HK-2 (cell line): ENCODE measurements at regions not wholly inside any gene's neighbourhood (a gene's known extent, or its start where the extent isn't known, plus 50 kb on each side); places are given as distances from the start of the nearest gene placed in this dataset.
A peak's percentile ranks its signal among the peaks of the same experiment; 100 is the strongest.

ENCODE experiments used
- DNase-seq: peaks from one replicate; pipeline ENCODE4 v3.0.0-alpha.2; 2018; ENCODE audit not compliant: unreplicated experiment

DNA sequence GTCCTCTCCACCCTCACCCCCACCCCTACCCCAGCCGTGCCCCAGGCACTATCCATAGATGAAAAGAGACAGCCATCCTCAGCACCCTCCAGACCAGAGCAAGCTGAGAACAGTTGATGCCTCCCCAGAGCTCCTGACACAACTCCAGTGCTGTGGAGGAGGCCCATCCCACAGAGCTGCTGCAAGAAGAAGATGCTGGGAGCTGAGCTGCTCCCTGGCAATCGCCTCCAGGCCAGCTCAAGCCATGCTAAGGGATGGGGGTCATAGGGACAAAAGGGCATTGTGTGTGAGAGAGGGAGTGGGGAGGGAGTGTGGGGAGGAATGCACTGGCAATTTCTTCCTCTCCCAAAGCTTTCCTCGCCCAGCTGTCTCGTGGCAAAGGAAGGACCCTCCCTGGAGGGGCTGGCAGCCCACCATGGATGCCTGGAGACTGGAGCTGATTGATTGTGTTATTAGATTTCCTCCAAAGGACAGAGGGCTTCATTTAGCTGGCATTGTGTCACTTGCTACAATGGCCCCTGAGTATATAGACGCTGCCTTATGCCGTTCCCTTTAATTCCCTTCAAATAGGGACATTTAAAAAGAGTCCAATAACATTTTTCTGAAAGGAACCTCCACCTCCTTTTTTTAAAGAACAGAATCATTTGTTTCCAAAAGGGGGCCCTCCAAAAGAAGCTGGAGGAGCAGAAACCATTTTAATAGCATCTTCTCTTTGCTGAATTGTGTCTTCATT lies 476.4 kb downstream of the FOXO1 start:
- no peak for DNase-seq

DNA sequence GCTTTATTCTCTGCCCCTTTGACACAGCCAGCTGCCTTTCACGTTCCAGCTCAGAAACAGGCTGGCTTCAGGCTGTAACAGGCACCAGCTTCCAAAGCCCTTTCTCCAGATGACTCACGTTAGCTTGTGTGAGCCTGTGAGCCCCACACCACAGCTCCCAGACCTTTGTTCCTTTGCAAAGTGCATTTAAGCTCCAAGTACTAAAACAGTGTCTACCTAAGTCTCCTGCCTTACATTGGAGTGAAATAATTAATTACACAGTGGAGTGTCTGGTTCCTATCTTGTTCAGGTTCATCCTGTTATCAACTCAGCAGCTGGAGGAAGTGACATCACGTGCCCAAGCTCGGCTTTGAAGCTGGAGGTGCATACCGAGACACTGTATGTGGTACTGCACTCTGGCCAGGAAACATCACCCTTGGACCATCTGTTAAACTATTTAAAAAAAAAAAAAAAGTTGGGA lies 475.8 kb downstream of the FOXO1 start:
- no peak for DNase-seq

DNA sequence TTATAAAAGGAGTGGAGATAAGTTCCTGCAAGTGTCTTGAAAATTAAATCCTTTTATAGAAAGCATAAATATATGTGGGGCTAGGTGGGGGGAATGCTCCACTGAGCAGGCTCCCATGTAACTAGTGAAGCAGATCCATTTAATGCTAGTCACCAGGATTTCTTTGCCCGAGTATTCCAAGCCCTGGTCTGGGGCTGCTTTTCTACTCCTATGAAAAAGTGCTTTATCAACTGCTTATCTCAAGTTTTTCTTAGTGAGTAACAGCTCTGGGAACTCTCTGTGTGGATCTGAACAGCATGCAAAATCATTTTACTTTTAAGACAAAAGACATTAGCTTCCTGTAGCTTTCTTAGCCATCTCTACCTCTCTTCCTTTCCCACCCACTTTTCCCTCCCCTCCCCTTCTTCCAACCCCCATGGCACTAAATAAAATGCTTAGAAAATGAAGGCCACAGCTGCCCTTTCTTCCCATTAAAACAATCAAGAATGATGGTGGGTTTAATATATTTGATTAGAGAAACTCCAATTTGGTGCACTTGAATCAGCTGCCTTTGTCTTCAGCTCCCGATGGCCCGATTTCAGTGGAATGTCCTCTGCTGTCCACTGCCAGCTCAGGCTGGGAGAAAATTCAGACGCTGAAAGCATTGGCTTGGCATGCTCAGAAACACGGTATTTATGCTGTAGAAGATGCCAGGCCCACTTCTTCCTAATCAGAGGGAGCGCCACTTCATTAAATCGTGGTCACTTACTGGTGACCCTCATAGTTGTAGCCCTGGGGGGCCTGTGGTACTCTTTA lies 475.1 kb downstream of the FOXO1 start:
- DNase-seq = no peak

DNA sequence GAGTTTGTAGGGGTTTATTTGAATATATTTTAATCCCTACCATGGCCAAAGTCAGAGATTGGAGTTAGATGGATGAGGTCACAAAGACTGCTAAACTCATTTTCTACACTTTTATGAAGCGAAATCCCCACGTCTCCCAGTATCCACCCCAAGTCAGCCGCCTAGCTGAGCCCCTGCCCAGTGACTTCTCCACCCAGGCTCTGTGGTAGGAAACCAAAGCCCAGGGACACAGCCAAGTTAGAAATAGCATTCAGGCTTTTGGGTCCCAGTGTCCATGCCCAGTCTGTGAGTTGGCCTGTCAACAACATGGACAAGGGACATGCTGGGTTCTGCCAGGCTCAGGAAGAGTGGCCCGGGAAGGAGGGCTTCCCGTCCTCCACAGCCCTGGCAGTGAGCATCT lies 474.0 kb downstream of the FOXO1 start:
- no peak for DNase-seq

DNA sequence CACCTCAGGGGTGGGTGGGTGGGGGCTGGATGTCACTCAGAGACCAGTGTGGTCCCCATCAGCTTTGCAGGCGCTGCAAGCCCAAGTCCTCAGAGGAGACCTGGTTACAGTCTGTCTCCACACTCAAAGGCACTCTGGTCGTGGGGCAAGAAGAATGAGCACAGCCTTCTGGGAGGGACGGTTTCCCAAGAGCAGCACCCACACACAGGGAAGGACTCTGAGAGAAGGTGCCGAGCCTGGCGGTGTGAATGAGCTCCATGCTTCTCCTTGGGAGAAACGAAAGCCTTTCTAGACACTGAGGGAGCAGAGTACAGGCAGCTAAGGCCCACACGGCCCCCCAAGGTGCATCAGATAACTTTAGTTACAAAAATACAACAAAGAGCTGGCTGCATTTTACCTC lies 473.6 kb downstream of the FOXO1 start:
- no peak for DNase-seq

DNA sequence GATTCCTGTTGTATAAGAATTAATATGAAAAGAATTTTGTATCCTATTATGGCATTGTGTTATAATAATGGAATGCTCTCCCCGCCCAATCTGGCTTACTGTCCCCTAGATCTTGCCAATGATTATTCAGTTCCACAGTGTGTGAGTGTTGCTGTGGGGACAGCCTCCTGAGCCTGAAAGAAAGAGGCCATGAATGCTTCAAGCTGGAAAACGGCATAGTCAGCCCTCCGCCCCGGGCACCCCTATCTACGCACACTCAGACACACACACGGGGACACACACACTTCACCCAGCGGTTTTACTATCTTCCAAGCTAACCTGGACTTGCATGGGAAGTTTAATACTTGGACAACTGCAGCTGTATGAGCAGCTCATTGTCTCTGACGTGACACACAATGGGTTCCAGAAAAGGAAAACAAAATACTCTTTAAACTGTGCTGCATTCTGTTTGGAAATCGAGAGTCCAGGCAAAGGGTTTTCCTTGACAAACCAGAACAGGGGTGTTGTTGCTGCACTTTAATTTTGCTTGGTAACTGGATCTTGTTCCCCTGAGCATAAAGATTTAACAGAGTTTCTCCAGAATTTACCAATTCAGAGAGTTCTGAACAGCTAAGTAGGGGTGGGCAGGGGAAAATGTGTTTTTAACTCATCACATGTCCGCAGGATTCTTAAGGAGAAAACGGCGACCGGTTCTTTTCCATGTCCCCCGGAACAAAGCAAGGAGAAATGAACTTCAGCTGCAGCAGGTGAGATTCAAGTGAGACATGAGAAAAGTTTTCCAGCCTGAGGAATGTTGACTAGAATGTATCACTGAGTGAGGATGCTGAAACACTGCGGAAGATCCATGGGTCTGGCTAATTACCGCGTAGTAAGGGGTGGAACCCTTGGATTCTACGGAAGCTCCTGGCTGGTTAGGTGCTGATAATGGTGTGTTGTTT lies 472.9 kb downstream of the FOXO1 start:
- no peak for DNase-seq

DNA sequence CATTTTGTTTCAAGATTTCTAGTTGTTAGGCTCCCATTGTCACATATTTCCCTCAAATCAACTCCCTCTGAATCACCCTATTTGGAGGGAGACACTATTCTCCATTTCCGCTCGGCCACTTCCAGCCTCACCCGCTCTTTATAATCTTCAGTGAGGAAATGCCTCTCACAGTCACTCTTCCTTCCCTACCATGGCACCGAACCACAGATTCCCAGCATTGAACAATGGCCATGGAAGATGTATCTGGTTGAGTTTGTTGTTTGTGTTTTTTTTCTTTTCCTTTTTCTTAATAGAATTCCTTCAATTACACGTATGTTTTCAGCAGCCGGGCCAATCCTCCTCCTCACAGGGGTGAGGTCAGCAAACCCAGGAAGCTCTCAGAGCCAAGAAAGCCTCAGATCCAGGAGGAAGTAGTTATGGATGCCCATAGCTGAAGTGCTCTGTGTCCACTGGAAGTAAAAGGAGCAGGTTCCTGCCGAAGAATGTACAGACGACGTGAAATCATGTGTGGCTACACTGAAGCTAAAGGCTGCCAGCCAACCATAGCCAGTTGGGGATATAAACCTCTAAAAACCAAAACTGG lies 472.1 kb downstream of the FOXO1 start:
- DNase-seq = no peak

DNA sequence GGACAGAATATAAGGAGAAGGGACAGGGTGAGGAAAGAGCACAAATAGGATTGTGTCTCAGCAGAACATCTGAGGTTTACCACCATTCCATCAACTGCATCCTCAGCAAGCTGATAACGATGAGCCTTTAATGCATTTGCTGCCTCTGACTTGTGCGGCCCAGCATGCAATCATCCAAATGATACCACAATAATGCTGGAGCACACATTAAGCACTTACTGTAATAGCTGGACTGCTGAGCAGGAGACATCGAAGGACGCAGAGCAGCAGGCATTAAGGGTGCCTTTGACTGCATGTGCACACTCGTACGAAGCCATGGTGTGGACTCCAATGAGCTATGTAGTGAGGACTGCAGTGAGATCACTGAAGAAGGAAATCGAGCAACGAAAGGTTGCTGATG lies 469.4 kb downstream of the FOXO1 start:
- DNase-seq = no peak

DNA sequence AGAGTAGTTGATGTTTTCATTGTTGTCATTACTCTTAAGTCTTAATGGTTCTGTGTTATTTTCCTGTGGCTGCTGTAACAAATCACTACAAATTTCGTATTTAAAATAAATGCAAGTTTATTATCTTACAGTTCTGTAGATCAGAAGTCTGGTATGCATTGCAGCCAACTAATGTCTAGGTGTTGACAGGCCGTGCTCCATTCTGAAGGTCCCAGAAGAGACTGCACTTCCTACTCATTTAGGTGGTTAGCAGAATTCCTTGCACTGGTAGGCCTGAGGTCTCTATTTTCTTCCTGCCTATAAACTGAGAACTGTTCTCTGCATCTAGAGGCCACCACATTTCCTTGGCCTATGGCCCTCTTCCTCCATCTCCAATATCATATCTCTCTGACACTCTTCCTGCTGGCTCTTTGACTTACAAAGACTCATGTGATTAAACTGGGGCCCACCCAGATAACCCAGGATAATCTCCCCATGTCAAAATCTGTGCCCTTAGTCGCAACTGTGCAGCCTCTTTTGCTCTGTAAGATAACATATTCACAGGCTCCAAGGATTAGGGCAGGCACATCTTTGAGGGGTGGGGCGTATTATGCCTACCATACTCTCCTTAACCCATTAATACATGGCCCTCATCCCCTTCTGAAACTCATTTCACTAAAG lies 468.4 kb downstream of the FOXO1 start:
- no peak for DNase-seq

DNA sequence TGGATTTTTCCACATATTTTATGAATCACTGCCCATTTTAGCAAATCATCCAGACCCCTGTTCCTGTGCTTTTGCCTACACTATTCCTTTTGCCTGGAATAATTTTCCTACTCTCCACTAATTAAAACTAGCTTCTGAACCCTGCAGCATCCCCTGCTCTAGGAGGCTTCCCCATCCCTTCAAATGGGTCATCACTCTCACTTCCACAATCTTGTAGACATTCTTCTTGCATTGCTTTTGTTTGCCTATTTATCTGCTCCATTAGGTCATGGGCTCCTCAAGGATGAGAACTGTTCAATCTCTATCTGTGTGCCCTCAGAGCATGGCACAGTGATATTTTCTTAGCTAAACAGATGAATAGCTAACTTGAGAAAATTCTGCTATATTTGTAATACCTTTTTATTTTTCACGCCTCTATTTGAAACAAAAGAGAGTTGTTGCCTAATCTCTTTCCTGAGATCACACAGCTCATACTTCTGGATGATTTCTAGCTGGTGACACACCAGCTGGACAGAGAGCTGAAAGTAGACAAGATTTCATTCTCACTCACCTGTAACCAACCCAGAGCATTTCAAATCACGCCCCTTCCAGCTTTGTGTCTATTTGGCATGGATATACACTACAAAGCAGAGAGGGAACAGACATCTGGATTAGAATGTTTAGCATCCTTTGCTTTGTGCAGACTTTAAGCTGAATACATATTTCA lies 466.0 kb downstream of the FOXO1 start:
- DNase-seq = no peak

DNA sequence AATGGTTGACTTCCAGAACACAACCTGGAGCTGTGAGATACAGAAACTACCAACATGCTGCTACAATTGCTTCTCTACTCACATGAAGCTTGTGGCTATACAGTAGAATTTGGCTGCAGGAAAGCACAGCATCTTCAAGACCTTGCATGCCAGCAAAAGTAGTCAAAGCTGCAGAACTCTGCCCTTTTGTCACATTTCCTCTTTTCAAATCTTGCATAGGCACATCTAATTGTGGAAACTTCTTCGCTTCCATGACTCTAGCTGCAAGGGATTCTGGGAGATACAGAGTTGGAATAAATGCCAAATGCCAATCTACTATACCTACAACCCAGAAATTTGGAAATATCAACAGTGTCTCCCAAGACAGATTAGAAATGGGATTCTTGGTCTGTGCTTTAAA lies 462.2 kb downstream of the FOXO1 start:
- DNase-seq = no peak

DNA sequence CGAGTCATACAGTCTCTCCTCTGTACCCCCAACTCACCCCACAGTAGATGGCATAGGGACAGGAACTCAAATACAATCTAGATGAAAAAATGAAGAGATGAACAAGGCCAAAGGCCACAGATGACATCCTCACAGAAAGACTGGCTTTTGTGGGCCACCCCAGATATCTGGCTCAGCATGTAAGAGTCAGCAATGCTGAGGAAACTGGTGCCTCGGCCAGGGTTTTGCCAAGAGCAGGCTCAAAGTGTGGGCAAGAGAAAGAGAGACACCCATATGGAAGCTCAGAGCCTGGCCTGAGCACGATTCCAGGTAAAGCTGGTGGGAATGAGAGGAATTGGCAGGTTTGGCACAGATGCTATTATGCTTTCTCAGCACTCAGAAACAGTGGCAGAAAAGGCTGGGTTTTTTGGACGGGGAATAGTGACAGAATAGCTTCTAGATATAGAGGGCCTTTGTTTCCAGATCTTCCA lies 460.6 kb downstream of the FOXO1 start:
- DNase-seq = no peak

DNA sequence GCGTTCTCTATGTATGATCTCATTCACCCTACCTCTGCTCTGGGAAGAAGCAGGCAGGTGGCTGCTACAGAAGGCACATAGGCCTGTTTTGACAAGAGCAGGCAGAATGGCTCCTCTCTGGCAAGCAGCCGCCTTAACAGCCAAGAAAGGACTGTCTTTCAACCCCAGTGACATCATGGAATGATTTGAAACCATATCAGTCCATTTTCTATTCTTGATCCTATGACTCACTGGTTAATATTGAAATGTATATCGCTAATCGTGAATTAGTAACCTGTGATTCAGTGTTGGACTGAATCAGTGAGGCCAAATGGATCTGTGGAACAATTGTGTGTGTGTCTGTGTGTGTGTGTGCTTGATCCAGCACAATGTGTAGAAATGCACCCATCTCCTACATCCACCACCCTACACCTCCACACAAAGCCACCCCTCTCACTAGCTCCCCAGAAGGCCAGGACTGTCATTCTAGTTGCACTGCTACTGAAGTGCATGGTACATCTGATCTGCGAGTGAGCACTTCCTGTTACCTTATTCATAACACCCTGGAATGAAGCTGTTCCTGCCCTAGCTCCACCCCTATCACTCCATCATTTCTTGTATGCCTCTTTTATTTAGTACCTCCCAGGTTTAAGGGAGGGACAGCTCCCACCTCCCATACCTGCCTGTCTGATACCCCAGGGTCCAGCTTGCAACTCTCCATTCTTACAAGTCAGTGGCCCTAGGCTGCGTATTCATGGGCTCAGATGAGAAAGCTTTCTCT lies 460.0 kb downstream of the FOXO1 start:
- peak; percentile 15 for DNase-seq

DNA sequence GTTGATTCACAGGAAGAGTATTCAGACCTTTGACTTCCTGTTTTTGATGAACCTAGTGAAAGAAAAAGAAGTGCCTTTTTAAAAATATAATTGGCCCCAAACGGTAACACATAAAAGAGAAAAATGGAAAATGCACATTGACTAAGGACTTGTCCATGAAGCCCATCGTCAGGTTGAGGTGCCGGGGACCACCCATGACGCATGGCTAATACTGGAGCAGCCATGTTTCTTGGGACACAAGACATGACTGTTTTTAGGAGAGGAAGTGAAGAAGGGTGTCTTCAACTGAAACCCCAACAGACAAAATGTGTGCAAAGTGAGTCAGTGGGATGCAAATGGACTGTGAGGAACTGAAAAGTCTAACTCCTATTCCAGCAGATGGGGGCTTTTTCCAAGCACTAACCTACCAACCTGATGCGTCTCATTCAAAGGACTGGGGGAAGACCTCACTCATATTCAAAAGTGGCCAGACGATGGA lies 459.4 kb downstream of the FOXO1 start:
- DNase-seq = no peak

DNA sequence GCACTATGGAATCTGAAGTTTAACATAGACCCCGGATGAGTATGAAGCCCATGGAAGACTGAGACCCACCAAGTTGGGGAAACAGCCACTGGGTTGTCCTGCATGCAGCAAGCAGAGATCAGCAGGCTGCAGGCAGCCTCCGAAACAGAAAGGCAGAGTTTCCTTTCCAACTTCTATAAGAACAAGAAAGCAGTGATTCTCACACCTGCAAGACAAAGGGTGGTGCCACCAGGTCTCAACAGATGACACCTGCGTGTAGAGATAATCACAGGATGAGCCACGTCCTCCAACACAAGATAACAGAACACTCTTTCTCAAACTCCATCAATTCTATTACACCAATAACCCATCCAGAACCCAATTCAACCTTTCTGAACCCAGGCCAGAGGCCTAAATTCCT lies 457.9 kb downstream of the FOXO1 start:
- no peak for DNase-seq

DNA sequence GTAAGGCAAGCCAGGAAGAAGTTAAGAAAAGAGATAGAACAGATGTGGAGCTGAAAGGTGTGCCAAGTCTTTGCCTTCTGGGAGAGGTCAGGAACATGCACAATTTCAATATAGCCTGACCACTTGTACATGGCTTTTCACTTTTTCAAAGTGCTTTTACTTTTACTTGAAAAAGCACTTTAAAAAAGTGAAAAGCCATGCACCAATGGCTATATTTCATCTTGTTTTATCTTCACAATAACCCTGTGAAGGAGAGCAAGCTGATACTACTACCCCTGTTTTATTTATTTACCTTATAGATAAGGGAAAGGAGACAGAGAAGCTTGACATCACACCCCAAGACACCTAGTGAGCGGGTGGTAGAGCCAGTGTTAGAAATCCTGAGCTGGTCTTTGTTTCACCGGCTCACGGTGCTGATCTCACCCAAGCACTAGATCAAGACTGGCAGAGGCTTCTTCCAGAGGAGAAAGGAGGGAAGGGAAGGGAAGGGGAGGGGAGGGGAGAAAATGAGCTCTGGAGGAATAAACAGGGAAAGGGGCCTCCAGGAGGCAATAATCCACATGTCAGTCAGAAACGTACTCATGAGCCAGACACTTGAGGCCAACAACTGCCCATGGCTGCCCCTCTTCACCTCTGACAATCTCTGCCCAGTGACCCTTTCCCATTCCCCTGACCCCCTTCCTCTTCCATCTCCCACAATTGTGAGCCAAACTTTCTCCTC lies 455.4 kb downstream of the FOXO1 start:
- no peak for DNase-seq

DNA sequence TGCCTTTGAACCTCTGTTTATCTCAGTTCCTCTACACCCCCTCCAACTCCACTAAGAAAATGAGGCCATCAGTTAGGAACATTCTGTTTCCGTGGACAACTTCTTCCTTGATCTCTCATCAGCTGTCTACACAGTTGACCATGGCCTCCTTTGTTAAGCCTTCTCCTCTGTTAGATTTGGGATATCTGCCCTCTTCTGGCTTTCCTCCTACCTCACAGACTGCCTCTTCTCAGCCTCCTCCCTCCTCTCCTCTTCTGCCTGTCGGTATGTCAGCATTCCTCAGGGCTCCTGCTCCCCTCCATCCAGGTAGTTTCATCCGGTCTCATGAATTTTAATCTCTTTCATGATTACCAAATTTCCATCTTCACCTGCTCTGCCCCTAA lies 454.9 kb downstream of the FOXO1 start:
- no peak for DNase-seq

DNA sequence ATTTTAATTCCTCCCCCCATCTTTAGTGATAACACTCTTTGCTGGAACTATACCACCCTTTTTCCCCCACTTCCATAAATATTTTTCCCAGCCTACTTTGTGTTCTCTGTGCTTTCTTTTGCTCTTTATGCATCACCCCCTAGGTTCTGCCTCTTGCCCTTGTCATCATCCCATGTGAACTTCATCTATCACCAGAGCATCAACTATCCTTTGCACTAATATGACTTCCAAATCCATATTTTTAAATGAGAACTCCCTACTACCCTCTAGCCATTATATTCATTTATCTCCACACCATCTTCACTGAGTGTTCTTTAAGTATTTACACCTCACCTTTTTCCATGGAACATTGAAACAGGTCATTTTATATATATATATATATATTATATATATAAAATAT lies 452.7 kb downstream of the FOXO1 start:
- DNase-seq = no peak

DNA sequence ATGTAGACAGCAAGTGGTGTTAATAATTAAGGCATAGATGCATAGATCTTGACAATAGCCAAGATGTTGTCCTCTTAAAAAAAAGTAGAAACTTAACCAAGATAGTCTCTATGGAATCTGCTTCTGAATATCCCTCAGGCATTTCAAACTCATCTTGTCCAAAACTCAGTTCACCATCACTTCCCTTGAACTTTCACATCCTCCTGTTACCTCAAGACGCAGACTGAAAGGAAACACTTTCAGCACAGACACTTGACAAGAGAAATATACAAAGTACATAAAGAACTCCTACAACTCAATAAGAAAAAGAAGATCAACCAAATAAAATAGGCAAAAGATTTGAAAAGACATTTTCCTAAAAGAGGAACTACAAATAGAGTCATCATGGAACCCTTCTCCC lies 451.1 kb downstream of the FOXO1 start:
- no peak for DNase-seq
